ENCODE measurements at regions not wholly inside any gene's neighbourhood (a gene's known extent, or its start where the extent isn't known, plus 50 kb on each side); places are given as distances from the start of the nearest gene placed in this dataset.

- H2AFZ ChIP-seq (replicated peaks): no peak overlapping the region
- no peak for DNase-seq (ENCODE audit: low spot score)
- no peak overlapping the region for H3K4me3 Mint-ChIP-seq
- no peaks in the 10 kb centered on the region for H3K79me2 ChIP-seq (ENCODE audit: low read depth)
- H3K36me3 ChIP-seq: no peaks in the 10 kb centered on the region
- no peak overlapping the region for H3K4me2 ChIP-seq
- no peaks in the 10 kb centered on the region for H3K4me1 ChIP-seq
- no peaks in the 10 kb centered on the region for H3K9me3 ChIP-seq (ENCODE audit: low read depth)
- H4K20me1 ChIP-seq (ENCODE audit: low read depth): no peaks in the 10 kb centered on the region
- H3K27me3 ChIP-seq: no peaks in the 10 kb centered on the region
- H3K27ac ChIP-seq: no peak overlapping the region
- H3F3A ChIP-seq (ENCODE audit: low read depth): no peaks in the 10 kb centered on the region
- no peaks in the 10 kb centered on the region for H3K4me1 Mint-ChIP-seq
- H3K4me3 ChIP-seq: no peak overlapping the region
- TF ChIP-seq EZH2phosphoT487 (IDR thresholded peaks at IDR 0.05) (no peak), CTCF (IDR thresholded peaks at IDR 0.05) (no peak), EZH2 (IDR thresholded peaks at IDR 0.05) (no peak)
- H3K27me3 Mint-ChIP-seq (ENCODE audit: insufficient read depth, low read depth): no peaks in the 10 kb centered on the region
- peaks cover 9% of the 10 kb centered on the region for H3K9me3 Mint-ChIP-seq
- H3K36me3 Mint-ChIP-seq: no peaks in the 10 kb centered on the region
- no peak overlapping the region for H3K27ac Mint-ChIP-seq
- H3K9ac ChIP-seq: no peak overlapping the region
Observed at GRCh38 chr6:155791186-155791585, 335.5 kb upstream of the NOX3 start.

GRCh38 chr6:155787168-155787567, 331.5 kb upstream of the NOX3 start:
- DNase-seq (ENCODE audit: low spot score): no peak

GRCh38 chr6:155786528-155786927, 330.9 kb upstream of the NOX3 start:
- no peak overlapping the region for H3K27ac ChIP-seq
- H3K4me1 Mint-ChIP-seq: no peaks in the 10 kb centered on the region
- H3K27ac Mint-ChIP-seq: no peak overlapping the region
- no peaks in the 10 kb centered on the region for H3K9me3 ChIP-seq (ENCODE audit: low read depth)
- no peaks in the 10 kb centered on the region for H3K36me3 ChIP-seq
- TF ChIP-seq EZH2 (IDR thresholded peaks at IDR 0.05) (no peak), EZH2phosphoT487 (IDR thresholded peaks at IDR 0.05) (no peak), CTCF (IDR thresholded peaks at IDR 0.05) (no peak)
- no peak overlapping the region for H3K4me3 ChIP-seq
- no peaks in the 10 kb centered on the region for H3K79me2 ChIP-seq (ENCODE audit: low read depth)
- H3K4me1 ChIP-seq: no peaks in the 10 kb centered on the region
- H4K20me1 ChIP-seq (ENCODE audit: low read depth): no peaks in the 10 kb centered on the region
- peaks cover 9% of the 10 kb centered on the region for H3K9me3 Mint-ChIP-seq
- peaks cover 4% of the 10 kb centered on the region for H3K27me3 Mint-ChIP-seq (ENCODE audit: insufficient read depth, low read depth)
- H3K9ac ChIP-seq: no peak overlapping the region
- no peaks in the 10 kb centered on the region for H3K27me3 ChIP-seq
- H2AFZ ChIP-seq (replicated peaks): no peak overlapping the region
- no peaks in the 10 kb centered on the region for H3K36me3 Mint-ChIP-seq
- DNase-seq (ENCODE audit: low spot score): no peak
- H3F3A ChIP-seq (ENCODE audit: low read depth): no peaks in the 10 kb centered on the region
- no peak overlapping the region for H3K4me3 Mint-ChIP-seq
- H3K4me2 ChIP-seq: no peak overlapping the region

More at GRCh38 chr6:155787168-155787567, 331.5 kb upstream of the NOX3 start:
- Histone ChIP-seq H3F3A (ENCODE audit: low read depth) (no peaks in the 10 kb centered on the region), H3K36me3 (no peaks in the 10 kb centered on the region), H3K27me3 (no peaks in the 10 kb centered on the region), H3K79me2 (ENCODE audit: low read depth) (no peaks in the 10 kb centered on the region), H3K9me3 (ENCODE audit: low read depth) (no peaks in the 10 kb centered on the region), H3K4me2 (no peak overlapping the region), H3K4me3 (no peak overlapping the region), H4K20me1 (ENCODE audit: low read depth) (no peaks in the 10 kb centered on the region), H3K27ac (no peak overlapping the region), H3K9ac (no peak overlapping the region), H3K4me1 (no peaks in the 10 kb centered on the region), H2AFZ (replicated peaks) (no peak overlapping the region)
- Mint-ChIP-seq H3K27ac (no peak overlapping the region), H3K4me1 (no peaks in the 10 kb centered on the region), H3K4me3 (no peak overlapping the region), H3K27me3 (ENCODE audit: insufficient read depth, low read depth) (peaks cover 4% of the 10 kb centered on the region), H3K9me3 (peaks cover 9% of the 10 kb centered on the region), H3K36me3 (no peaks in the 10 kb centered on the region)
- no peak for TF ChIP-seq CTCF (IDR thresholded peaks at IDR 0.05)
- no peak for TF ChIP-seq EZH2 (IDR thresholded peaks at IDR 0.05)
- TF ChIP-seq EZH2phosphoT487 (IDR thresholded peaks at IDR 0.05): no peak

Data from neural progenitor cell (in vitro differentiated cells).